K562 (cell line): ENCODE measurements at regions not wholly inside any gene's neighbourhood (a gene's known extent, or its start where the extent isn't known, plus 50 kb on each side); places are given as distances from the start of the nearest gene placed in this dataset.
A peak's percentile ranks its signal among the peaks of the same experiment; 100 is the strongest.
"Not testable (repeated sequence)": the region's sequence is repeated elsewhere in the genome, so short reads cannot be mapped to it uniquely, and the experiment has no call there.

Source experiments
- ATAC-seq: fragments of 200-7000 bp; cut with Tn5 transposase; 3 replicates; pipeline ENCODE4 v1.9.1; 2020; ENCODE audit warnings: moderate library complexity
- BruUV-seq: library from RNA; stranded (reverse); fragments of 400-500 nt; replicated peaks from 2 replicates; lab custom pipeline; 2021; lab: Mats Ljungman, UMichigan
- CTCF ChIA-PET: fragments of 300-600 bp; formaldehyde crosslinking; extraction: SDS; loops from one replicate; lab custom pipeline; 2021; ENCODE audit warnings: low intra/inter-chr PET ratio; lab: Yijun Ruan, JAX
- POLR2A ChIA-PET: fragments of 300-600, 350-650 bp; sonication (Branson Sonifier 250); formaldehyde crosslinking; extraction: SDS; loops from one replicate; lab custom pipeline; 2021; ENCODE audit warnings: antibody characterized with exemption, inconsistent platforms; lab: Yijun Ruan, JAX
- DNase-seq, 4 experiments: peaks; one replicate each; pipeline versions ENCODE4 v3.0.0 to v3.0.0-alpha.2; 2011 to 2018; ENCODE audit warnings: low spot score in 3 of 4, mixed read lengths in 3 of 4; ENCODE audit errors: extremely low read depth in 1 of 4
- FAIRE-seq: peaks from 2 replicates; lab custom pipeline; 2011; peaks lifted over from hg19 to GRCh38; lab: Jason Lieb, UNC
- H2AFZ ChIP-seq: 2 replicates; pipeline ENCODE4 v1.6.0; 2011; ENCODE audit warnings: low read depth, low read length, control low read depth, inconsistent platforms
- H3K27ac ChIP-seq: fragments of 200-600 bp; 3 replicates; pipeline ENCODE4 v1.8.0; 2011; ENCODE audit warnings: low read depth, mild to moderate bottlenecking, control low read depth, inconsistent platforms, low read length, moderate library complexity, mixed read lengths; ENCODE audit errors: extremely low read depth
- H3K27me3 ChIP-seq, 2 experiments: fragments of 300-600 bp in 1 of 2; 2 replicates in 1 of 2; 3 replicates in 1 of 2; pipeline versions ENCODE4 v1.6.0 to v1.8.0; 2011; ENCODE audit warnings: inconsistent platforms in 2 of 2, low read length in 2 of 2, mild to moderate bottlenecking in 1 of 2, mixed read lengths in 1 of 2, moderate library complexity in 1 of 2; ENCODE audit not compliant: control insufficient read depth in 2 of 2, insufficient read depth in 2 of 2
- H3K36me3 ChIP-seq: fragments of 300-600 bp; 3 replicates; pipeline ENCODE4 v1.8.0; 2011; ENCODE audit warnings: mild to moderate bottlenecking, low read length, inconsistent platforms; ENCODE audit not compliant: control insufficient read depth, insufficient read depth
- H3K4me1 ChIP-seq, 2 experiments: fragments of 200-600 bp in 1 of 2; replicated peaks in 1 of 2; 2 replicates in 1 of 2; 3 replicates in 1 of 2; pipeline versions ENCODE4 v1.5.1 to v1.8.0; 2011; ENCODE audit warnings: inconsistent platforms in 2 of 2, low read length in 2 of 2, mild to moderate bottlenecking in 1 of 2, mixed read lengths in 1 of 2, moderate library complexity in 1 of 2; ENCODE audit not compliant: control insufficient read depth in 2 of 2, insufficient read depth in 2 of 2
- H3K4me2 ChIP-seq: 2 replicates; pipeline ENCODE4 v1.6.1; 2011; ENCODE audit warnings: low read length, control low read depth, inconsistent platforms, mixed read lengths; ENCODE audit not compliant: insufficient read depth
- H3K4me3 ChIP-seq: fragments of 200-600 bp; sonication (generic), shearing (Covaris generic); 2 replicates; pipeline ENCODE4 v1.5.1; 2016; ENCODE audit warnings: control low read depth, inconsistent platforms
- H3K79me2 ChIP-seq: fragments of 200-600 bp; 3 replicates; pipeline ENCODE4 v1.8.0; 2011; ENCODE audit warnings: low read length, inconsistent platforms; ENCODE audit not compliant: control insufficient read depth, insufficient read depth
- H3K9ac ChIP-seq, 2 experiments: 2 replicates each; pipeline versions ENCODE4 v1.6.0 to v1.6.1; 2011; ENCODE audit warnings: low read depth in 2 of 2, low read length in 2 of 2, control low read depth in 1 of 2, inconsistent platforms in 1 of 2, mild to moderate bottlenecking in 1 of 2, mixed read lengths in 1 of 2; ENCODE audit not compliant: insufficient read depth in 1 of 2
- H3K9me1 ChIP-seq: one replicate; pipeline ENCODE4 v1.6.0; 2011; ENCODE audit warnings: inconsistent platforms, mild to moderate bottlenecking, low read length, moderate library complexity; ENCODE audit not compliant: control insufficient read depth, insufficient read depth
- H3K9me3 ChIP-seq: replicated peaks from 2 replicates; pipeline ENCODE4 v1.5.1; 2011; ENCODE audit warnings: low read depth, low read length, inconsistent platforms; ENCODE audit not compliant: control insufficient read depth, insufficient read depth
- H4K20me1 ChIP-seq: replicated peaks from 2 replicates; pipeline ENCODE4 v1.6.1; 2011; ENCODE audit warnings: low read length, inconsistent platforms, mixed read lengths; ENCODE audit not compliant: control insufficient read depth, insufficient read depth
- FOSL1 ChIP-seq: fragments of 200-800 bp; sonication (Bioruptor generic); conservative IDR thresholded peaks from 2 replicates; pipeline ENCODE4 v1.6.1; 2016; ENCODE audit warnings: missing genetic modification characterization, missing compliant biosample characterization
- WGBS: fragments of 100-300 bp; shearing (Covaris generic); methylation state at CpG from one replicate; pipeline ENCODE4 v1.1.6; 2016; ENCODE audit warnings: low coverage, mixed read lengths; ENCODE audit not compliant: insufficient coverage; ENCODE audit errors: missing lambda C conversion rate; 5-methylcytosine and 5-hydroxymethylcytosine counted together
- in situ Hi-C: fragments of 300-500 bp; cut with MboI; formaldehyde crosslinking; loops from 4 replicates; pipeline ENCODE4 v1.15.0; 2018; ENCODE audit warnings: inconsistent platforms, mixed read lengths
- intact Hi-C: fragments of 100-400 bp; cut with micrococcal nuclease; formaldehyde crosslinking; loops from 2 replicates; pipeline ENCODE4 v1.14.2; 2022

GRCh38 chr2:91599000-91599399, 2907.5 kb downstream of the RPIA start:
- FAIRE-seq, H3K9me1 ChIP-seq, H3K27ac ChIP-seq, in situ Hi-C loops, H3K36me3 ChIP-seq, H3K4me2 ChIP-seq, DNase-seq, BruUV-seq, intact Hi-C loops, H3K4me3 ChIP-seq, H2AFZ ChIP-seq, H3K4me1 ChIP-seq, H4K20me1 ChIP-seq, POLR2A ChIA-PET, H3K9ac ChIP-seq, H3K9me3 ChIP-seq, CTCF ChIA-PET, H3K27me3 ChIP-seq, ATAC-seq, H3K79me2 ChIP-seq: not testable (repeated sequence)
- TF ChIP-seq FOSL1 (tag), result peak; percentile 35; the same call in 1 of the 2 replicates
- 2% methylated on average over 6 of the region's 6 CpGs for WGBS

GRCh38 chr2:91602860-91603259, 2911.4 kb downstream of the RPIA start:
- H3K4me1 ChIP-seq, CTCF ChIA-PET, H2AFZ ChIP-seq, ATAC-seq, H3K4me2 ChIP-seq, H3K9me1 ChIP-seq, H3K27ac ChIP-seq, BruUV-seq, H3K79me2 ChIP-seq, H3K9ac ChIP-seq, H3K9me3 ChIP-seq, H3K4me3 ChIP-seq, intact Hi-C loops, H3K36me3 ChIP-seq, DNase-seq, H4K20me1 ChIP-seq, H3K27me3 ChIP-seq, in situ Hi-C loops, FAIRE-seq, POLR2A ChIA-PET: not testable (repeated sequence)
- WGBS, result 0% methylated on average over 1 of the region's 1 CpG

GRCh38 chr2:91603996-91604395, 2912.5 kb downstream of the RPIA start:
- H2AFZ ChIP-seq, CTCF ChIA-PET, BruUV-seq, H3K9me3 ChIP-seq, H3K79me2 ChIP-seq, POLR2A ChIA-PET, H3K36me3 ChIP-seq, ATAC-seq, H3K4me1 ChIP-seq, H4K20me1 ChIP-seq, H3K9ac ChIP-seq, DNase-seq, intact Hi-C loops, H3K4me3 ChIP-seq, in situ Hi-C loops, H3K27ac ChIP-seq, H3K4me2 ChIP-seq, H3K9me1 ChIP-seq, H3K27me3 ChIP-seq, FAIRE-seq: not testable (repeated sequence)
- WGBS, result 0% methylated on average over 2 of the region's 3 CpGs

- POLR2A ChIA-PET, DNase-seq, H3K9ac ChIP-seq, FAIRE-seq, ATAC-seq, H3K9me3 ChIP-seq, CTCF ChIA-PET, H4K20me1 ChIP-seq, H3K9me1 ChIP-seq, H3K27ac ChIP-seq, H3K79me2 ChIP-seq, H3K27me3 ChIP-seq, BruUV-seq, H3K36me3 ChIP-seq, H3K4me1 ChIP-seq, H2AFZ ChIP-seq, intact Hi-C loops, H3K4me2 ChIP-seq, in situ Hi-C loops, H3K4me3 ChIP-seq: not testable (repeated sequence)
- WGBS, result 2% methylated on average over 3 of the region's 3 CpGs
Measured at GRCh38 chr2:91604629-91605028, 2913.2 kb downstream of the RPIA start.
